GM12891 (cell line): ENCODE measurements at regions not wholly inside any gene's neighbourhood (a gene's known extent, or its start where the extent isn't known, plus 50 kb on each side); places are given as distances from the start of the nearest gene placed in this dataset.

Experiments
- DNase-seq: peaks from one replicate; pipeline ENCODE4 v3.0.0; 2011; ENCODE audit warnings: low spot score; ENCODE audit not compliant: insufficient read length
- FAIRE-seq: peaks from 2 replicates; lab custom pipeline; 2011; peaks lifted over from hg19 to GRCh38; lab: Jason Lieb, UNC
- PAX5 ChIP-seq: IDR thresholded peaks from 2 replicates; pipeline ENCODE4 v1.6.1; 2011; ENCODE audit warnings: low read length, moderate library complexity, mild to moderate bottlenecking; ENCODE audit not compliant: insufficient read depth, severe bottlenecking
- POLR2A ChIP-seq: IDR thresholded peaks from 2 replicates; pipeline ENCODE4 v1.6.1; 2011; ENCODE audit warnings: low read depth, low read length, control low read depth
- POLR2AphosphoS5 ChIP-seq: IDR thresholded peaks from 2 replicates; pipeline ENCODE4 v1.6.1; 2011; ENCODE audit warnings: low read depth, low read length, control low read depth
- POU2F2 ChIP-seq: IDR thresholded peaks from 2 replicates; pipeline ENCODE4 v1.6.1; 2011; ENCODE audit warnings: low read depth, mild to moderate bottlenecking, control low read depth, low read length, moderate library complexity
- SPI1 ChIP-seq: IDR thresholded peaks from 2 replicates; pipeline ENCODE4 v1.6.1; 2011; ENCODE audit warnings: low read depth, low read length, control low read depth
- TAF1 ChIP-seq: IDR thresholded peaks from 2 replicates; pipeline ENCODE4 v1.6.1; 2011; ENCODE audit warnings: low read depth, low read length, control low read depth

- FAIRE-seq, result no peak
- TF ChIP-seq SPI1, result no peak
- TF ChIP-seq TAF1, result no peak
- no peak for TF ChIP-seq PAX5
- no peak for TF ChIP-seq POLR2A
- TF ChIP-seq POU2F2, result no peak
- TF ChIP-seq POLR2AphosphoS5, result no peak
- no peak for DNase-seq
Measured at GRCh38 chr2:56444339-56444738, 260.5 kb downstream of the CCDC85A start.

- TF ChIP-seq POU2F2 (no peak), SPI1 (no peak), POLR2AphosphoS5 (no peak), TAF1 (no peak), PAX5 (no peak), POLR2A (no peak)
- FAIRE-seq, result no peak
- DNase-seq, result no peak
Measured at GRCh38 chr2:56448403-56449001, 264.7 kb downstream of the CCDC85A start.

GRCh38 chr2:56449002-56449431 lies 265.2 kb downstream of the CCDC85A start:
- DNase-seq, result no peak
- FAIRE-seq, result no peak
- no peak for TF ChIP-seq POLR2A
- no peak for TF ChIP-seq TAF1
- no peak for TF ChIP-seq POLR2AphosphoS5
- no peak for TF ChIP-seq POU2F2
- no peak for TF ChIP-seq PAX5
- TF ChIP-seq SPI1, result no peak

GRCh38 chr2:56449449-56449860 lies 265.7 kb downstream of the CCDC85A start:
- DNase-seq (no peak), FAIRE-seq (no peak)
- TF ChIP-seq TAF1, result no peak
- no peak for TF ChIP-seq PAX5
- no peak for TF ChIP-seq POLR2A
- TF ChIP-seq POU2F2, result no peak
- TF ChIP-seq POLR2AphosphoS5, result no peak
- TF ChIP-seq SPI1, result no peak

GRCh38 chr2:56450047-56450446 lies 266.3 kb downstream of the CCDC85A start:
- FAIRE-seq (no peak), DNase-seq (no peak)
- TF ChIP-seq SPI1 (no peak), POLR2A (no peak), PAX5 (no peak), TAF1 (no peak), POLR2AphosphoS5 (no peak), POU2F2 (no peak)

GRCh38 chr2:56450772-56451171 lies 267.0 kb downstream of the CCDC85A start:
- no peak for FAIRE-seq
- DNase-seq, result no peak
- no peak for TF ChIP-seq POLR2AphosphoS5
- TF ChIP-seq POLR2A, result no peak
- no peak for TF ChIP-seq TAF1
- TF ChIP-seq SPI1, result no peak

GRCh38 chr2:56455642-56456041 lies 271.9 kb downstream of the CCDC85A start:
- no peak for FAIRE-seq
- no peak for TF ChIP-seq SPI1
- TF ChIP-seq POLR2AphosphoS5, result no peak
- DNase-seq, result no peak

GRCh38 chr2:56456791-56457190 lies 273.0 kb downstream of the CCDC85A start:
- FAIRE-seq (no peak), DNase-seq (no peak)
- no peak for TF ChIP-seq TAF1
- no peak for TF ChIP-seq POLR2AphosphoS5
- TF ChIP-seq PAX5, result no peak

GRCh38 chr2:56460508-56460907 lies 276.7 kb downstream of the CCDC85A start:
- TF ChIP-seq POU2F2 (no peak), PAX5 (no peak), TAF1 (no peak)
- FAIRE-seq, result no peak

GRCh38 chr2:56464066-56464465 lies 280.3 kb downstream of the CCDC85A start:
- FAIRE-seq, result no peak
- no peak for DNase-seq
- TF ChIP-seq SPI1, result no peak
- no peak for TF ChIP-seq POLR2A

More at GRCh38 chr2:56460508-56460907, 276.7 kb downstream of the CCDC85A start:
- no peak for DNase-seq

- TF ChIP-seq SPI1 (no peak), POU2F2 (no peak), PAX5 (no peak), TAF1 (no peak), POLR2AphosphoS5 (no peak), POLR2A (no peak)
Measured at GRCh38 chr2:56464613-56465012, 280.8 kb downstream of the CCDC85A start.

More at GRCh38 chr2:56464613-56465012, 280.8 kb downstream of the CCDC85A start:
- FAIRE-seq (no peak), DNase-seq (no peak)
